ENCODE measurements at regions not wholly inside any gene's neighbourhood (a gene's known extent, or its start where the extent isn't known, plus 50 kb on each side); places are given as distances from the start of the nearest gene placed in this dataset.

GRCh38 chr3:34808287-34808686, 831.0 kb upstream of the ARPP21 start:
- TF ChIP-seq CTCF (IDR thresholded peaks at IDR 0.05; ENCODE audit: borderline replicate concordance, control extremely low read depth, extremely low read depth, insufficient read depth, missing control alignments), result no peak
- in situ Hi-C loops (cut with MboI; ENCODE audit: low sequenced_read_pairs, unreplicated experiment), result no loop called here
- no peak for DNase-seq (ENCODE audit: low spot score)

- DNase-seq (ENCODE audit: low spot score), result no peak
- no peak for TF ChIP-seq CTCF (IDR thresholded peaks at IDR 0.05; ENCODE audit: borderline replicate concordance, control extremely low read depth, extremely low read depth, insufficient read depth, missing control alignments)
- in situ Hi-C loops (cut with MboI; ENCODE audit: low sequenced_read_pairs, unreplicated experiment), result no loop called here
Observed at GRCh38 chr3:34828847-34829246, 810.5 kb upstream of the ARPP21 start.

- in situ Hi-C loops (cut with MboI; ENCODE audit: low sequenced_read_pairs, unreplicated experiment), result no loop called here
- no peak for DNase-seq (ENCODE audit: low spot score)
- no peak for TF ChIP-seq CTCF (IDR thresholded peaks at IDR 0.05; ENCODE audit: borderline replicate concordance, control extremely low read depth, extremely low read depth, insufficient read depth, missing control alignments)
Observed at GRCh38 chr3:34832865-34833508, 806.3 kb upstream of the ARPP21 start.

GRCh38 chr3:34837848-34838741, 801.2 kb upstream of the ARPP21 start:
- TF ChIP-seq CTCF (IDR thresholded peaks at IDR 0.05; ENCODE audit: borderline replicate concordance, control extremely low read depth, extremely low read depth, insufficient read depth, missing control alignments), result no peak
- DNase-seq (ENCODE audit: low spot score), result no peak
- in situ Hi-C loops (cut with MboI; ENCODE audit: low sequenced_read_pairs, unreplicated experiment), result no loop called here

- DNase-seq (ENCODE audit: low spot score), result no peak
- in situ Hi-C loops (cut with MboI; ENCODE audit: low sequenced_read_pairs, unreplicated experiment), result no loop called here
- no peak for TF ChIP-seq CTCF (IDR thresholded peaks at IDR 0.05; ENCODE audit: borderline replicate concordance, control extremely low read depth, extremely low read depth, insufficient read depth, missing control alignments)
Observed at GRCh38 chr3:34842706-34843480, 796.4 kb upstream of the ARPP21 start.

GRCh38 chr3:34844323-34844620, 795.1 kb upstream of the ARPP21 start:
- no peak for TF ChIP-seq CTCF (IDR thresholded peaks at IDR 0.05; ENCODE audit: borderline replicate concordance, control extremely low read depth, extremely low read depth, insufficient read depth, missing control alignments)
- in situ Hi-C loops (cut with MboI; ENCODE audit: low sequenced_read_pairs, unreplicated experiment), result no loop called here

More at GRCh38 chr3:34844323-34844620, 795.1 kb upstream of the ARPP21 start:
- DNase-seq (ENCODE audit: low spot score), result no peak
